GM23338 (cell line): ENCODE measurements at regions not wholly inside any gene's neighbourhood (a gene's known extent, or its start where the extent isn't known, plus 50 kb on each side); places are given as distances from the start of the nearest gene placed in this dataset.

Experiments used
- ATAC-seq: fragments of 200-7000 bp; cut with Tn5 transposase; 3 replicates; pipeline ENCODE4 v1.9.1; 2020
- DNase-seq: peaks from one replicate; pipeline ENCODE4 v3.0.0-alpha.2; 2015; ENCODE audit warnings: low spot score
- H2AFZ ChIP-seq: fragments of 200-600 bp; sonication (generic); 2 replicates; pipeline ENCODE4 v1.8.0; 2016; ENCODE audit warnings: antibody characterized with exemption, mild to moderate bottlenecking, moderate library complexity
- H3F3A ChIP-seq: fragments of 200-600 bp; sonication (generic); replicated peaks from 2 replicates; pipeline ENCODE4 v1.8.0; 2017; ENCODE audit warnings: antibody characterized with exemption, mixed run types, low read depth
- H3K27ac ChIP-seq: fragments of 200-600 bp; sonication (generic); 2 replicates; pipeline ENCODE4 v1.6.1; 2016; ENCODE audit warnings: low read depth
- H3K27me3 ChIP-seq: fragments of 200-600 bp; sonication (generic); 2 replicates; pipeline ENCODE4 v1.8.0; 2016; ENCODE audit warnings: mild to moderate bottlenecking, mixed run types, moderate library complexity; ENCODE audit not compliant: insufficient read depth
- H3K36me3 ChIP-seq: fragments of 200-600 bp; sonication (generic); 2 replicates; pipeline ENCODE4 v1.8.0; 2016; ENCODE audit warnings: mild to moderate bottlenecking; ENCODE audit not compliant: insufficient read depth
- H3K4me1 ChIP-seq: fragments of 200-600 bp; sonication (generic); 2 replicates; pipeline ENCODE4 v1.8.0; 2016; ENCODE audit warnings: mild to moderate bottlenecking, moderate library complexity; ENCODE audit not compliant: insufficient read depth
- H3K4me2 ChIP-seq: fragments of 200-600 bp; sonication (generic); 2 replicates; pipeline ENCODE4 v1.7.1; 2017; ENCODE audit warnings: mixed run types
- H3K4me3 ChIP-seq: fragments of 200-600 bp; sonication (generic); 2 replicates; pipeline ENCODE4 v1.6.1; 2016; ENCODE audit warnings: mixed run types
- H3K79me2 ChIP-seq: fragments of 200-600 bp; sonication (generic); replicated peaks from 2 replicates; pipeline ENCODE4 v1.8.0; 2017; ENCODE audit warnings: mild to moderate bottlenecking; ENCODE audit not compliant: insufficient read depth
- H3K9me2 ChIP-seq: fragments of 200-600 bp; sonication (generic); 2 replicates; pipeline ENCODE4 v1.8.0; 2017; ENCODE audit not compliant: insufficient read depth
- H4K20me1 ChIP-seq: fragments of 200-600 bp; sonication (generic); replicated peaks from 2 replicates; pipeline ENCODE4 v1.8.0; 2017; ENCODE audit warnings: mild to moderate bottlenecking; ENCODE audit not compliant: insufficient read depth
- H3K27ac Mint-ChIP-seq: 2 replicates; pipeline ENCODE4 v1.8.0; 2020; ENCODE audit warnings: inconsistent platforms, mild to moderate bottlenecking, moderate library complexity, mixed read lengths
- H3K27me3 Mint-ChIP-seq: 3 replicates; pipeline ENCODE4 v1.8.0; 2022; ENCODE audit warnings: low read depth, mild to moderate bottlenecking, moderate library complexity, mixed read lengths, inconsistent platforms; ENCODE audit not compliant: insufficient read depth, poor library complexity
- H3K36me3 Mint-ChIP-seq: 3 replicates; pipeline ENCODE4 v1.8.0; 2021; ENCODE audit warnings: low read depth, mild to moderate bottlenecking, inconsistent platforms, moderate library complexity, mixed read lengths
- H3K4me1 Mint-ChIP-seq: 3 replicates; pipeline ENCODE4 v1.8.0; 2020; ENCODE audit warnings: mild to moderate bottlenecking, inconsistent platforms, mixed read lengths
- H3K4me3 Mint-ChIP-seq: 3 replicates; pipeline ENCODE4 v1.8.0; 2021; ENCODE audit warnings: moderate library complexity, mild to moderate bottlenecking, inconsistent platforms, mixed read lengths
- H3K9me3 Mint-ChIP-seq: 3 replicates; pipeline ENCODE4 v1.8.0; 2020; ENCODE audit warnings: moderate library complexity, mild to moderate bottlenecking, inconsistent platforms, mixed read lengths
- CREB1 ChIP-seq: fragments of 250-450 bp; sonication (Bioruptor Pico); IDR thresholded peaks from 2 replicates; pipeline ENCODE4 v1.5.0; 2020; ENCODE audit warnings: low read depth, mild to moderate bottlenecking, moderate library complexity
- EZH2 ChIP-seq: fragments of 200-600 bp; sonication (generic); IDR thresholded peaks from one replicate; pipeline ENCODE4 v1.8.0; 2017; ENCODE audit warnings: antibody characterized with exemption, mild to moderate bottlenecking, low read depth; ENCODE audit not compliant: unreplicated experiment
- JUNB ChIP-seq: IDR thresholded peaks from one replicate; pipeline ENCODE4 v1.6.1; 2016; ENCODE audit warnings: antibody characterized with exemption; ENCODE audit not compliant: unreplicated experiment
- NANOG ChIP-seq: IDR thresholded peaks from 2 replicates; pipeline ENCODE4 v1.6.1; 2016; ENCODE audit warnings: antibody characterized with exemption, borderline replicate concordance
- POLR2AphosphoS5 ChIP-seq: IDR thresholded peaks from 2 replicates; pipeline ENCODE4 v1.6.1; 2016; ENCODE audit warnings: antibody characterized with exemption, low read depth
- STAT1 ChIP-seq: IDR thresholded peaks from one replicate; pipeline ENCODE4 v1.6.1; 2016; ENCODE audit warnings: antibody characterized with exemption; ENCODE audit not compliant: unreplicated experiment
- ZNF114 ChIP-seq: fragments of 250-450 bp; sonication (Bioruptor Pico); IDR thresholded peaks from 2 replicates; pipeline ENCODE4 v1.5.0; 2020; ENCODE audit warnings: mild to moderate bottlenecking, moderate library complexity
- ZNF331 ChIP-seq: fragments of 250-450 bp; sonication (Bioruptor Pico); IDR thresholded peaks from 2 replicates; pipeline ENCODE4 v1.5.0; 2020; ENCODE audit warnings: low read depth, mild to moderate bottlenecking, moderate library complexity
- TF ChIP-seq, protein P1 (sequence below): IDR thresholded peaks from one replicate; pipeline ENCODE4 v1.6.1; 2018; ENCODE audit warnings: antibody characterized with exemption; ENCODE audit not compliant: unreplicated experiment
- TF ChIP-seq, protein P2 (sequence below), 2 experiments: fragments of 200-600 bp in 1 of 2; sonication (generic) in 1 of 2; conservative IDR thresholded peaks; 2 replicates each; pipeline versions ENCODE4 v1.5.1 to v1.6.1; 2016 to 2017; ENCODE audit warnings: antibody characterized with exemption in 2 of 2, low read depth in 2 of 2, mild to moderate bottlenecking in 2 of 2, moderate library complexity in 1 of 2
- TF ChIP-seq, protein P3 (sequence below): IDR thresholded peaks from 2 replicates; pipeline ENCODE4 v1.6.1; 2016; ENCODE audit warnings: antibody characterized with exemption

DNA sequence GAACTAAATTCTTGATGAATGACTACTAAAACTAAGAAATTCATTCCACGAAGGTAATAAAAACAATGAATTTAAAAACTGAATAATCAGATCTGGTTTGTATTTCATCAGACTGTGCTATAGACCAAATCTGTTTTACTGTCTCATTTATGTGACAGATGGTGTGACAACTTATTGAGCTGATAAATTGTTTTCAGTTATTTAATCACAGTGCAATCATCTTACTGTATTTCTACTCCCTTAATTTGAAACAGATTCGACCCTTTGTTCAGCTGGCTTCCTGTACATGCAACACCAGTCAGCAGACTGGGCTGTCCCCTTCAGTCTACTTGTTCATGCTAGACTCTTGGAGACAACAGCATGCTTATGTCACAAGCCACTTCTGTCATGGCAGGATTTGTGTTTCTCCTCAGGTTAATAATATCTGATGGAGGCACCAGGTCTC, 150.9 kb downstream of the MBL2 start (continued):
- TF ChIP-seq, protein P1, sequence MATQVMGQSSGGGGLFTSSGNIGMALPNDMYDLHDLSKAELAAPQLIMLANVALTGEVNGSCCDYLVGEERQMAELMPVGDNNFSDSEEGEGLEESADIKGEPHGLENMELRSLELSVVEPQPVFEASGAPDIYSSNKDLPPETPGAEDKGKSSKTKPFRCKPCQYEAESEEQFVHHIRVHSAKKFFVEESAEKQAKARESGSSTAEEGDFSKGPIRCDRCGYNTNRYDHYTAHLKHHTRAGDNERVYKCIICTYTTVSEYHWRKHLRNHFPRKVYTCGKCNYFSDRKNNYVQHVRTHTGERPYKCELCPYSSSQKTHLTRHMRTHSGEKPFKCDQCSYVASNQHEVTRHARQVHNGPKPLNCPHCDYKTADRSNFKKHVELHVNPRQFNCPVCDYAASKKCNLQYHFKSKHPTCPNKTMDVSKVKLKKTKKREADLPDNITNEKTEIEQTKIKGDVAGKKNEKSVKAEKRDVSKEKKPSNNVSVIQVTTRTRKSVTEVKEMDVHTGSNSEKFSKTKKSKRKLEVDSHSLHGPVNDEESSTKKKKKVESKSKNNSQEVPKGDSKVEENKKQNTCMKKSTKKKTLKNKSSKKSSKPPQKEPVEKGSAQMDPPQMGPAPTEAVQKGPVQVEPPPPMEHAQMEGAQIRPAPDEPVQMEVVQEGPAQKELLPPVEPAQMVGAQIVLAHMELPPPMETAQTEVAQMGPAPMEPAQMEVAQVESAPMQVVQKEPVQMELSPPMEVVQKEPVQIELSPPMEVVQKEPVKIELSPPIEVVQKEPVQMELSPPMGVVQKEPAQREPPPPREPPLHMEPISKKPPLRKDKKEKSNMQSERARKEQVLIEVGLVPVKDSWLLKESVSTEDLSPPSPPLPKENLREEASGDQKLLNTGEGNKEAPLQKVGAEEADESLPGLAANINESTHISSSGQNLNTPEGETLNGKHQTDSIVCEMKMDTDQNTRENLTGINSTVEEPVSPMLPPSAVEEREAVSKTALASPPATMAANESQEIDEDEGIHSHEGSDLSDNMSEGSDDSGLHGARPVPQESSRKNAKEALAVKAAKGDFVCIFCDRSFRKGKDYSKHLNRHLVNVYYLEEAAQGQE = no peak
- TF ChIP-seq ZNF331 (CRISPR knock-in tag) (no peak), STAT1 (no peak)

DNA sequence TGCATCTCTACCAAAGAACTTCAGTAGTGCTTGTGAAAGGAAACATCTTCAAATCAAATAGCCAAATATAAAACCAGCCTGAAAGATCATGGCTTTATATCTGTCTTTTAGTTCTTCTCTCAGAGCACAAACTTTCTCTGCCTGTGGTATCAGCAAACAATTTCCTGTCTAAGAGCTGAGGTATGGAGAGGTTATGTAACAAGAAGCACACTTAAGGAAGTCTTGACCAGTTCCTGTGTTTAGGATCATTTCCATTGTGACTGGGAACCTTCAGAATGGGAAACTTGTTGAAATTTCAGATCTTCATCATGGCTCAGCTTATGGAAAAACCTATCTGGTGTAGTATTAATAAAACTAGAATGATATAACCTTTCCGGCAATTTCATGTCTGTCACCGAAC, 148.8 kb downstream of the MBL2 start:
- Mint-ChIP-seq H3K36me3 (no peaks in the 10 kb centered on the region), H3K4me1 (no peaks in the 10 kb centered on the region), H3K4me3 (no peak overlapping the region), H3K9me3 (no peaks in the 10 kb centered on the region), H3K27me3 (no peaks in the 10 kb centered on the region), H3K27ac (no peak overlapping the region)
- no peaks in the 10 kb centered on the region for H3K9me2 ChIP-seq
- no peaks in the 10 kb centered on the region for H3K27me3 ChIP-seq
- H3K79me2 ChIP-seq = no peaks in the 10 kb centered on the region
- ATAC-seq = no peak
- DNase-seq = no peak
- no peaks in the 10 kb centered on the region for H3K4me1 ChIP-seq
- no peak overlapping the region for H3K4me2 ChIP-seq
- no peaks in the 10 kb centered on the region for H3K36me3 ChIP-seq
- no peaks in the 10 kb centered on the region for H4K20me1 ChIP-seq
- H3K27ac ChIP-seq = no peak overlapping the region
- no peak overlapping the region for H3K4me3 ChIP-seq
- H2AFZ ChIP-seq = no peak overlapping the region
- H3F3A ChIP-seq = no peaks in the 10 kb centered on the region
- TF ChIP-seq JUNB (no peak), STAT1 (no peak), NANOG (no peak), ZNF331 (CRISPR knock-in tag) (no peak), POLR2AphosphoS5 (no peak), EZH2 (no peak), ZNF114 (no peak), CREB1 (no peak)
- TF ChIP-seq, protein P2, sequence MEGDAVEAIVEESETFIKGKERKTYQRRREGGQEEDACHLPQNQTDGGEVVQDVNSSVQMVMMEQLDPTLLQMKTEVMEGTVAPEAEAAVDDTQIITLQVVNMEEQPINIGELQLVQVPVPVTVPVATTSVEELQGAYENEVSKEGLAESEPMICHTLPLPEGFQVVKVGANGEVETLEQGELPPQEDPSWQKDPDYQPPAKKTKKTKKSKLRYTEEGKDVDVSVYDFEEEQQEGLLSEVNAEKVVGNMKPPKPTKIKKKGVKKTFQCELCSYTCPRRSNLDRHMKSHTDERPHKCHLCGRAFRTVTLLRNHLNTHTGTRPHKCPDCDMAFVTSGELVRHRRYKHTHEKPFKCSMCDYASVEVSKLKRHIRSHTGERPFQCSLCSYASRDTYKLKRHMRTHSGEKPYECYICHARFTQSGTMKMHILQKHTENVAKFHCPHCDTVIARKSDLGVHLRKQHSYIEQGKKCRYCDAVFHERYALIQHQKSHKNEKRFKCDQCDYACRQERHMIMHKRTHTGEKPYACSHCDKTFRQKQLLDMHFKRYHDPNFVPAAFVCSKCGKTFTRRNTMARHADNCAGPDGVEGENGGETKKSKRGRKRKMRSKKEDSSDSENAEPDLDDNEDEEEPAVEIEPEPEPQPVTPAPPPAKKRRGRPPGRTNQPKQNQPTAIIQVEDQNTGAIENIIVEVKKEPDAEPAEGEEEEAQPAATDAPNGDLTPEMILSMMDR (conservative IDR thresholded peaks at IDR 0.05; ENCODE audit: low read depth in 2 of 2) = no peak
- TF ChIP-seq, protein P1 = no peak
- TF ChIP-seq, protein P3, sequence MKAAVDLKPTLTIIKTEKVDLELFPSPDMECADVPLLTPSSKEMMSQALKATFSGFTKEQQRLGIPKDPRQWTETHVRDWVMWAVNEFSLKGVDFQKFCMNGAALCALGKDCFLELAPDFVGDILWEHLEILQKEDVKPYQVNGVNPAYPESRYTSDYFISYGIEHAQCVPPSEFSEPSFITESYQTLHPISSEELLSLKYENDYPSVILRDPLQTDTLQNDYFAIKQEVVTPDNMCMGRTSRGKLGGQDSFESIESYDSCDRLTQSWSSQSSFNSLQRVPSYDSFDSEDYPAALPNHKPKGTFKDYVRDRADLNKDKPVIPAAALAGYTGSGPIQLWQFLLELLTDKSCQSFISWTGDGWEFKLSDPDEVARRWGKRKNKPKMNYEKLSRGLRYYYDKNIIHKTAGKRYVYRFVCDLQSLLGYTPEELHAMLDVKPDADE = no peak
